SK-N-SH treated with all-trans-retinoic acid at 6 μM for 48 hours (cell line): ENCODE measurements at regions not wholly inside any gene's neighbourhood (a gene's known extent, or its start where the extent isn't known, plus 50 kb on each side); places are given as distances from the start of the nearest gene placed in this dataset.
"Not testable (repeated sequence)": the region's sequence is repeated elsewhere in the genome, so short reads cannot be mapped to it uniquely, and the experiment has no call there.

Experiments
- ATAC-seq: fragments of 200-7000 bp; cut with Tn5 transposase; 3 replicates; pipeline ENCODE4 v1.9.1; 2020; ENCODE audit warnings: mild to moderate bottlenecking, moderate library complexity
- ARNTL ChIP-seq: fragments of 450-650 bp; formaldehyde crosslinking; IDR thresholded peaks from 2 replicates; pipeline ENCODE4 v1.5.0; 2020; ENCODE audit warnings: low read depth, mild to moderate bottlenecking, moderate library complexity, borderline replicate concordance
- BACH2 ChIP-seq: fragments of 250-450 bp; sonication (Bioruptor Pico); IDR thresholded peaks from 2 replicates; pipeline ENCODE4 v1.9.0; 2021; ENCODE audit warnings: mild to moderate bottlenecking, borderline replicate concordance
- CSDC2 ChIP-seq: fragments of 250-450 bp; sonication (Bioruptor Pico); IDR thresholded peaks from 2 replicates; pipeline ENCODE4 v1.5.0; 2020; ENCODE audit warnings: mild to moderate bottlenecking, moderate library complexity
- ESRRG ChIP-seq: fragments of 250-450 bp; sonication (Bioruptor Pico); IDR thresholded peaks from 2 replicates; pipeline ENCODE4 v1.6.1; 2021; ENCODE audit warnings: mild to moderate bottlenecking
- ISL1 ChIP-seq: fragments of 250-450 bp; sonication (Bioruptor Pico); IDR thresholded peaks from 2 replicates; pipeline ENCODE4 v2.1.2; 2022; ENCODE audit warnings: mild to moderate bottlenecking, moderate library complexity
- OSR1 ChIP-seq: fragments of 250-450 bp; sonication (Bioruptor Pico); IDR thresholded peaks from 2 replicates; pipeline ENCODE4 v1.8.0; 2022; ENCODE audit warnings: moderate library complexity, mild to moderate bottlenecking, inconsistent platforms
- POU6F1 ChIP-seq: fragments of 250-450 bp; sonication (Bioruptor Pico); IDR thresholded peaks from 2 replicates; pipeline ENCODE4 v1.8.0; 2021; ENCODE audit warnings: low read depth, mild to moderate bottlenecking, moderate library complexity, borderline replicate concordance
- PPARA ChIP-seq: fragments of 250-450 bp; sonication (Bioruptor Pico); IDR thresholded peaks from 2 replicates; pipeline ENCODE4 v1.5.0; 2020; ENCODE audit warnings: mild to moderate bottlenecking, borderline replicate concordance
- RARB ChIP-seq: fragments of 250-450 bp; sonication (Bioruptor Pico); IDR thresholded peaks from 2 replicates; pipeline ENCODE4 v1.8.0; 2021; ENCODE audit warnings: mild to moderate bottlenecking, moderate library complexity
- TCF4 ChIP-seq: fragments of 250-450 bp; sonication (Bioruptor Pico); IDR thresholded peaks from 2 replicates; pipeline ENCODE4 v1.8.0; 2021; ENCODE audit warnings: mild to moderate bottlenecking, moderate library complexity, borderline replicate concordance
- TOX ChIP-seq: fragments of 250-450 bp; sonication (Bioruptor Pico); IDR thresholded peaks from 2 replicates; pipeline ENCODE4 v1.8.0; 2021; ENCODE audit warnings: mild to moderate bottlenecking, moderate library complexity, borderline replicate concordance
- TSHZ2 ChIP-seq: fragments of 250-450 bp; sonication (Bioruptor Pico); IDR thresholded peaks from 2 replicates; pipeline ENCODE4 v1.5.0; 2020; ENCODE audit warnings: mild to moderate bottlenecking, moderate library complexity
- ZC3H10 ChIP-seq: fragments of 250-450 bp; sonication (Bioruptor Pico); IDR thresholded peaks from 2 replicates; pipeline ENCODE4 v1.5.1; 2021; ENCODE audit warnings: mild to moderate bottlenecking, moderate library complexity
- ZFP3 ChIP-seq: fragments of 250-450 bp; sonication (Bioruptor Pico); IDR thresholded peaks from 2 replicates; pipeline ENCODE4 v1.5.0; 2020; ENCODE audit warnings: mild to moderate bottlenecking, moderate library complexity
- ZFP30 ChIP-seq: fragments of 450-650 bp; formaldehyde crosslinking; IDR thresholded peaks from 2 replicates; pipeline ENCODE4 v1.5.0; 2022; ENCODE audit warnings: mild to moderate bottlenecking, moderate library complexity
- ZNF565 ChIP-seq: fragments of 450-650 bp; formaldehyde crosslinking; conservative IDR thresholded peaks from 2 replicates; pipeline ENCODE4 v1.5.0; 2020; ENCODE audit warnings: low read depth, mild to moderate bottlenecking, moderate library complexity
- ZNF70 ChIP-seq: fragments of 450-650 bp; formaldehyde crosslinking; IDR thresholded peaks from 2 replicates; pipeline ENCODE4 v1.5.0; 2020; ENCODE audit warnings: mild to moderate bottlenecking, moderate library complexity
- ZNF8 ChIP-seq: fragments of 450-650 bp; formaldehyde crosslinking; IDR thresholded peaks from 2 replicates; pipeline ENCODE4 v1.5.0; 2020; ENCODE audit warnings: mild to moderate bottlenecking, moderate library complexity
- TF ChIP-seq, protein P1 (sequence below): fragments of 250-450 bp; sonication (Bioruptor Pico); IDR thresholded peaks from 2 replicates; pipeline ENCODE4 v1.8.0; 2020; ENCODE audit warnings: mild to moderate bottlenecking, moderate library complexity, borderline replicate concordance
- TF ChIP-seq, protein P2 (sequence below): fragments of 250-450 bp; sonication (Bioruptor Pico); IDR thresholded peaks from 2 replicates; pipeline ENCODE4 v1.5.1; 2021; ENCODE audit warnings: mild to moderate bottlenecking, moderate library complexity
- TF ChIP-seq, protein P3 (sequence below): fragments of 250-450 bp; sonication (Bioruptor Pico); IDR thresholded peaks from 2 replicates; pipeline ENCODE4 v1.5.1; 2020; ENCODE audit warnings: low read depth, mild to moderate bottlenecking, moderate library complexity

DNA sequence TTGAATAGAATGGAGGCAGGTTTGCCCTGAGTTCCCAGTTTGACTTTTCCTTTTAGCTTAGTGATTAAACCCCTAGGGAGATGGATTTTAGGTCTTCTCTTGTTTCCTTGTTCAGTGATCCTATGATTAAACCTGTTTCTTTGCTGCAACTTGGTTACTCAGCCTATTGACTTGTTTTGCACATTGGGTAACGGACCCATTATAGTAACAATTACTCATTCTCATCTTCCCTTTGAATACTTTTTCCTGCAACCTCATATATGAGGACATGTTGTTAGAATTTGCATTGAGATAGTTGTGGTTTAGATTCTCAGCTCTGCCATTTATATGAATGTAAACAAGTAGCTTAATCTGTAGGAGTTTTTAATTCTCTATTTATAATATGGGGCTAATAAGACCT lies 489.2 kb upstream of the CNTN5 start (continued):
- TF ChIP-seq, protein P1, sequence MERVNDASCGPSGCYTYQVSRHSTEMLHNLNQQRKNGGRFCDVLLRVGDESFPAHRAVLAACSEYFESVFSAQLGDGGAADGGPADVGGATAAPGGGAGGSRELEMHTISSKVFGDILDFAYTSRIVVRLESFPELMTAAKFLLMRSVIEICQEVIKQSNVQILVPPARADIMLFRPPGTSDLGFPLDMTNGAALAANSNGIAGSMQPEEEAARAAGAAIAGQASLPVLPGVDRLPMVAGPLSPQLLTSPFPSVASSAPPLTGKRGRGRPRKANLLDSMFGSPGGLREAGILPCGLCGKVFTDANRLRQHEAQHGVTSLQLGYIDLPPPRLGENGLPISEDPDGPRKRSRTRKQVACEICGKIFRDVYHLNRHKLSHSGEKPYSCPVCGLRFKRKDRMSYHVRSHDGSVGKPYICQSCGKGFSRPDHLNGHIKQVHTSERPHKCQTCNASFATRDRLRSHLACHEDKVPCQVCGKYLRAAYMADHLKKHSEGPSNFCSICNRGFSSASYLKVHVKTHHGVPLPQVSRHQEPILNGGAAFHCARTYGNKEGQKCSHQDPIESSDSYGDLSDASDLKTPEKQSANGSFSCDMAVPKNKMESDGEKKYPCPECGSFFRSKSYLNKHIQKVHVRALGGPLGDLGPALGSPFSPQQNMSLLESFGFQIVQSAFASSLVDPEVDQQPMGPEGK (CRISPR knock-in tag), result no peak
- TF ChIP-seq ZNF565 (no peak), TOX (no peak), ZNF8 (CRISPR knock-in tag) (no peak), ZNF70 (CRISPR knock-in tag) (no peak), TSHZ2 (no peak), PPARA (CRISPR knock-in tag) (no peak), TCF4 (CRISPR knock-in tag) (no peak)
- TF ChIP-seq, protein P2, sequence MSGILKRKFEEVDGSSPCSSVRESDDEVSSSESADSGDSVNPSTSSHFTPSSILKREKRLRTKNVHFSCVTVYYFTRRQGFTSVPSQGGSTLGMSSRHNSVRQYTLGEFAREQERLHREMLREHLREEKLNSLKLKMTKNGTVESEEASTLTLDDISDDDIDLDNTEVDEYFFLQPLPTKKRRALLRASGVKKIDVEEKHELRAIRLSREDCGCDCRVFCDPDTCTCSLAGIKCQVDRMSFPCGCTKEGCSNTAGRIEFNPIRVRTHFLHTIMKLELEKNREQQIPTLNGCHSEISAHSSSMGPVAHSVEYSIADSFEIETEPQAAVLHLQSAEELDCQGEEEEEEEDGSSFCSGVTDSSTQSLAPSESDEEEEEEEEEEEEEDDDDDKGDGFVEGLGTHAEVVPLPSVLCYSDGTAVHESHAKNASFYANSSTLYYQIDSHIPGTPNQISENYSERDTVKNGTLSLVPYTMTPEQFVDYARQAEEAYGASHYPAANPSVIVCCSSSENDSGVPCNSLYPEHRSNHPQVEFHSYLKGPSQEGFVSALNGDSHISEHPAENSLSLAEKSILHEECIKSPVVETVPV, result no peak
- TF ChIP-seq, all 23 proteins: peak for 0

GRCh38 chr11:98536023-98536422 lies 484.7 kb upstream of the CNTN5 start:
- no peak for ATAC-seq
- TF ChIP-seq RARB (CRISPR knock-in tag) (no peak), ZC3H10 (CRISPR knock-in tag) (no peak), ESRRG (no peak), TCF4 (CRISPR knock-in tag) (no peak), ZFP30 (no peak), CSDC2 (CRISPR knock-in tag) (no peak), ZNF565 (no peak), TOX (no peak), ISL1 (CRISPR knock-in tag) (no peak)
- TF ChIP-seq, protein P2, result no peak
- TF ChIP-seq, protein P1 (CRISPR knock-in tag), result no peak

DNA sequence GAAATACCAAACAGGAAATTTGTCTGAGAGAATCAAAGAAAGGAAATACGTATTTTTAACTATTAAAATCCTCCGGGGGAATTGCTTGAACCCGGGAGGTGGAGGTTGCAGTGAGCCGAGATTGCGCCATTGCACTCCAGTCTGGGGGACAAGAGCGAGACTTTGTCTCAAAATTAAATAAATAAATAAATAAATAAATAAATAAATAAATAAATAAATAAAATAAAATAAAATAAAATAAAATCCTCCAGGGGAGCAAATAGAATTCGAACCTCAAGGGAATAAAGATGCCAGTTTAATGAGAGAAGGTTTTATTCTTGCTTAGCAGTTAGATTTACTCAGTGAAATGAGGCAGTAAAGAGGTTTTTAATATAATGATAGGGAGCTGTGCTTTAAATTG lies 482.4 kb upstream of the CNTN5 start:
- ATAC-seq, result not testable (repeated sequence)

GRCh38 chr11:98545544-98546175 lies 475.1 kb upstream of the CNTN5 start:
- ATAC-seq, result no peak
- no peak for TF ChIP-seq ZFP30
- TF ChIP-seq ZNF8 (CRISPR knock-in tag), result no peak
- no peak for TF ChIP-seq BACH2 (CRISPR knock-in tag)
- no peak for TF ChIP-seq OSR1 (CRISPR knock-in tag)
- TF ChIP-seq, protein P1 (CRISPR knock-in tag), result no peak
- TF ChIP-seq, protein P3, sequence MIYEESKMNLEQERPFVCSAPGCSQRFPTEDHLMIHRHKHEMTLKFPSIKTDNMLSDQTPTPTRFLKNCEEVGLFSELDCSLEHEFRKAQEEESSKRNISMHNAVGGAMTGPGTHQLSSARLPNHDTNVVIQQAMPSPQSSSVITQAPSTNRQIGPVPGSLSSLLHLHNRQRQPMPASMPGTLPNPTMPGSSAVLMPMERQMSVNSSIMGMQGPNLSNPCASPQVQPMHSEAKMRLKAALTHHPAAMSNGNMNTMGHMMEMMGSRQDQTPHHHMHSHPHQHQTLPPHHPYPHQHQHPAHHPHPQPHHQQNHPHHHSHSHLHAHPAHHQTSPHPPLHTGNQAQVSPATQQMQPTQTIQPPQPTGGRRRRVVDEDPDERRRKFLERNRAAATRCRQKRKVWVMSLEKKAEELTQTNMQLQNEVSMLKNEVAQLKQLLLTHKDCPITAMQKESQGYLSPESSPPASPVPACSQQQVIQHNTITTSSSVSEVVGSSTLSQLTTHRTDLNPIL, result no peak
- no peak for TF ChIP-seq ZC3H10 (CRISPR knock-in tag)
- TF ChIP-seq POU6F1 (CRISPR knock-in tag), result no peak
- no peak for TF ChIP-seq ARNTL (CRISPR knock-in tag)
- TF ChIP-seq ZFP3 (CRISPR knock-in tag), result no peak
- TF ChIP-seq TOX, result no peak
